Forelimb muscle (tissue), 1 donor: ENCODE measurements at regions not wholly inside any gene's neighbourhood (a gene's known extent, or its start where the extent isn't known, plus 50 kb on each side); places are given as distances from the start of the nearest gene placed in this dataset.

Experiments used
- DNase-seq: peaks from one replicate; pipeline ENCODE4 v3.0.0-alpha.2; 2013; ENCODE audit warnings: low read depth

- no peak for DNase-seq
These were observed 140.8 kb downstream of the IRX1 start for GRCh38 chr5:3736466-3736865.

GRCh38 chr5:3736926-3737325, 141.3 kb downstream of the IRX1 start:
- no peak for DNase-seq

DNA sequence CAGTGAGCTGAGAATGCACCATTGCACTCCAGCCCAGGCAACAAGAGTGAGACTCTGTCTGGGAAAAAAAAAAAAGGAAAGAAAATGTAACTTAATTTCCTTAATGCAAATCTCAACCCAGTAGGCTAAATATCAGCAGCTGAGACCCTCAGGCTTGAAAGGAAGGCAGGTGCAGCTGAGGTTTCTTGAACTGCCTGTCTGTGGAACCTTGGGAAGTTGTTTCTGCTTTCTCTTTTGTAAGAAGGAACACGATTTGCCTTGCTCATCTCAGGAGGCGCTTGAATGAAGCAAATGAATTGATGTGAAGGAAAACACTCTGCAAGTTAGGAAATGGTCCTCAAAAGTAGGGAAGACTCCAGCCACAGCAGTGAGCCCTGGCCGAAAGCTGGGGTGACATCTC, 143.3 kb downstream of the IRX1 start:
- DNase-seq = no peak

GRCh38 chr5:3740546-3741373, 145.1 kb downstream of the IRX1 start:
- DNase-seq = no peak

DNA sequence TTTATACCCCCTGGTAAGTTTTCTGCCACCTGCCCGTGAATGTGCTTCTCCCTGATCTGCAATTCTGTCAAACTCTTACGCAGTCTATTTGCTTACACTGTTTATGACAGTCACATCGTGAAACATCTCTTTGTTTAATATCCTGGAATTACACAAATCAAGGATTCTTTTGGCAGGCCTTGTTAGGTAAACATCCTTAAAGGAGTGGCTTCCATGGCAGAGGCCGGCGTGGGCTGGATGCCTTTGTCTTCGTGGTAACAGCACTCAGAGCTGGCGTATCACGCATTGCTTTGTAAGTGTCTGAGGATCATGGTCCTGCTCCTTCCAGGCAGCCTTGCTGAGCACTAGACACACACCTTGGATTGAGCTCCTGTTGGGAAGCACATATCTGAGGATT, 145.7 kb downstream of the IRX1 start:
- no peak for DNase-seq

DNA sequence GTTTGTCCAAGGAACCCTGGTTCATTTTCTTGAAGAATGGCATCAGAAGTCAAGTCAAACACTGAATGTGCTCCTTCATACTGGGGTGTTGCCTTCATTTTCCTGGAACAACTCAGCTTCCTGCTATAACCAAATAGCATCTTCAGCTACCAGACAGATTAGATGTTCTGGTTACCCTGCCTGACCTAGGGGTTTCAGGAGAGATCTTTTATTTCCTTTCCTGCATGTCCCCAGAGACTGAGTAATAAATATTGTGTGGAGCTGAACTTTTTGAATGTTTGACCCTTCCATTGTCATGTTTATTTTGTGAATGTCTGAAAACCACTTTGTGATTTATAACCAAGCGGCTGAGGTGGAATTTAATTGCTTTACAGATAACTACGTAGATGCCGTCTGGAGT, 147.1 kb downstream of the IRX1 start:
- DNase-seq = no peak

GRCh38 chr5:3751846-3752245, 156.2 kb downstream of the IRX1 start:
- no peak for DNase-seq

GRCh38 chr5:3778000-3778550, 182.4 kb downstream of the IRX1 start:
- DNase-seq = no peak

GRCh38 chr5:3778945-3779344, 183.3 kb downstream of the IRX1 start:
- DNase-seq = no peak

DNA sequence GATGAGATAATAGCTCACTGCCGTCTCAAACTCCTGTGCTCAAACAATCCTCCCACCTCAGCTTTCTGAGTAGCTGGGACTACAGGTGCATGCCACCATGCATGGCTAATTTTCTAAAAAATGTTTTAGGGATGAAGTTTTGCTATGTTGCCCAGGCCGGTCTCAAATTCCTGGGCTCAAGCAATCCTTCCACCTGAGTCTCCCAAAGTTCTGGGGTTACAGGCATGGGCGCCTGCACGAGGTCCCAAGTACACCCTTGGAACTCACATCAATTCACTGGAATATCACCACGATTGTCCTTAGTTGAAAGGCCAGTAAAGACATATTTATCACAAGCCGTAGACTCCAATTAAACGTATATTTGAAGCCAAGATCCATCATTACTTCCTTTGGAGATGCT, 184.6 kb downstream of the IRX1 start:
- DNase-seq = no peak

- no peak for DNase-seq
These were observed 185.3 kb downstream of the IRX1 start for GRCh38 chr5:3780907-3781306.

DNA sequence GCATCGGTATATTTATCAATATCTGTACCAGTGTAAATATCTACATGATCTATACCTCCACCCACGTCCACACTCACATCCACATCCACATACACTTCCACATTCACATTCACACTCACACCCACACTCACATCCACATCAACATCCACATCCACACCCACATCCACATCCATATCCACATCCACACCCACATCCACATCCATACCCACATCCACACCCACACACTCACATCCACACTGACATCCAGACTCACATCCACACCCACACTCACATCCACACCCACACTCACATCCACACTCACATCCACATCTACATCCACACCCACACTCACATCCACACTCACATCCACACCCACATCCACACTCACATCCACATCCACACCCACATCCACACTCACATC, 189.2 kb downstream of the IRX1 start:
- DNase-seq = no peak

GRCh38 chr5:3786165-3786564, 190.5 kb downstream of the IRX1 start:
- no peak for DNase-seq

DNA sequence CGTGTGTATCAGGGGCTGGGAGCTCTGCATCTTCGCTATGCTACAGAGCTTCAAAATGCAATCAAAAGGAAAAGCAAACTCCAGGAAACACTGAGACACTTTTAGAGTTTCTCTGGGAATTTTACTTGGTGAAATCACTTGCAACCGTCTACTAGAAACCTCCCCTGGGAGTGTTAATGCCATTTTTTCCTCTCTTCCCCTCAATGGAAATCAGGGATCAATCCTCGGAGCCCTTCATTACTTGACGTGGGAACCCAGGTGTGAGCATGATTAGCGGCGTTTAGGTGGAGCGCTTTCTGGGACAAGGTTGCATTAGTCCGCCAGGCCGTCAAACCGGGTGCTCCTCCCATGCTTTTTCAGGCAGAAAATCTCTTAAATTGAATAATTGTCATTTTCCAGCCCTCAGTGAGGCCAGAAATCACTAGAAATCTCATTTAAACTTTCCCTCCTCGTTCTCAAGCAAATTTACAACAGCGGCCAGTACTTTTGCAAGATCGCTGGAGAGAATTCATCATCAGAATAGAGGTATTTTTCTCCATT, 191.3 kb downstream of the IRX1 start:
- DNase-seq = no peak

DNA sequence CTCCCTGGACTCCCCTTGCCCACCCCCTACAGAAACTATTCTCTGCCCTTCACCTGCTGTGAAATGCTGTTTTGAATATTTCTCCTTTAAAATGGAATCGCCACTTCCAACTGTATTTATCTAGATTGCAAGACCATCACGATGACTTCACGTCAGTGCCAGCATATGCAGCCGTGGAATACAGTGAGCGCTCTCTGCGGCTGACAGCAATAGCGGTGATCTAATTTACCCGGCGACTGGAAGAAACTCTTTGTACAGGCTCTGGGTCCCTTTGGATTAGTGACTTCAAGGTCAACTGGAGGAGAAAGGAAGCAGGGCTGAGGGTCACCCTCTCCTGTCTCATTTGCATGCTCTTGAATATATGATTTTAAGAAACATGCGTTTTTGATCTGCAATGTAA, 192.0 kb downstream of the IRX1 start:
- no peak for DNase-seq

GRCh38 chr5:3789519-3790193, 194.0 kb downstream of the IRX1 start:
- no peak for DNase-seq

DNA sequence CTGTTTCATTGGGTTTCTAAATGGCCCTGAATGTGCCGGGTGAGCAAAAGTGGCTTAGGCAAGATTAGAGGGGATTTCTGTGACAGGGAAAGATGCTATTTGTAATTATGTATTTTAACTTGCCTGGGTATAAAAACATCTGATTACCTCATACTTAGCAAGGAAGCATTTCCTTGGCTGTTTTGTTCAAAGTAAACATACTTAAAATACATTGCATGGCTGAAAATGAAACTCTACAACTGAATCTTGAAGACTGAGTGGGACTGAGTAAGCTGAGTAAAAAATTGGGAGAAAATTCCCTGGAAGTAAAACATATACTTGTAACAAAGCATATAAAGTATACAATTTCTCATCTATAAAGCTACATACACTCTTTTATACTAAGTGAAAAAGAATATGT, 197.5 kb downstream of the IRX1 start:
- no peak for DNase-seq

GRCh38 chr5:3794611-3795010, 199.0 kb downstream of the IRX1 start:
- no peak for DNase-seq

GRCh38 chr5:3796736-3797135, 201.1 kb downstream of the IRX1 start:
- DNase-seq = no peak

GRCh38 chr5:3801967-3802366, 206.3 kb downstream of the IRX1 start:
- DNase-seq = no peak

DNA sequence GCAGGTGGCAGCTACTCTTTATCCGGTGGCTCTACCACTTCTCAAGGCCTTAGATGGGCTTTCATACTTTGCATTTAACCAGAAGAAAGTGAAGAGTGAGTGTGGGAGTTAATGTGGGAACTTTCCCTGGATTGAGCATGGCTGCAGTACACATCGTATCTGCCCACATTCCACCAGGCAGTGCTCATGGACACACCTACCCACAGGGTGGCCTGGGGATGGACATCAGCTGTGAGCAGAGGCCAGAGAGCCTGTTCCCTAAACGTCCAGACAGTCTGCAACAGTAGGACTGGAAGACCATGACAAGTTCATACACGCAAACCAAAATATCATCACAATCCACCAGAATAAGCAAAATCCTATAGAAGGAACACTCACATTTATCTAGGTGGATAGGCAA, 213.8 kb downstream of the IRX1 start:
- no peak for DNase-seq

DNA sequence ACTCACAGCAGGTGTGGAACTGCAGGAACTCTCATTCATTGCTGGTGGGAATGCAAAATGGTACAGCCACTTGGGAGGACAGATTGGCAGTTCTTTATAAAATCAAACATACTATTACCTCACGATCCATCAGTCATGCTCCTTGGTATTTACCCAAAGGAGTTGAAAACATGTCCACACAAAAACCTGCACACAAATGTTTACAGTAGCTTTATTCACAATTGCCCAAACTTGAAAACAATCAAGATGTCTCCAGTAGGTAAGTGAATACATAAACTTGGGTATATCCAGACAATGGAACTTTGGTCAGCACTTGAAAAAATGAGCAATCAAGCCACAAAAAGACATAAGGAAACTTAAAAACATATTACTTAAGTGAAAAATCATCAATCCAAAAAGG, 215.5 kb downstream of the IRX1 start:
- DNase-seq = no peak

DNA sequence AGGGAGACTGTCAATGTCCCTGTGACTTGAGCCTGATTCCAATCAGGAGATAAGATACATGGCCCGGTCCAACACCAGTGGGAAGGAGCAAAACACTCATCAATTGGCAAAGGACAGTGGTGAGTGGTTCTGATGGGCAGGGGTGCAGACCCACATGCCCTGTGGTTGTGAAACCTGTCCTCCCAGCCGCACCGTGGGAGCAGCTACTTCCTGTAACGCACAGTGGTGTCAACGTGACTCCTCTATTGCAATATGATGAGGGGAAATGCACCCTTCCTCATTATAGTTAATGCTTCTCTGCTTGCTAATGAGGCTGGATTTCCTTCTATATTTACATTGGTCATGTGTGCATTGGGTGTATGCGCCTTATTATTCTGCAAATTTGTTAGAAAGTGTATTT, 223.0 kb downstream of the IRX1 start:
- no peak for DNase-seq
